ENCODE measurements at regions not wholly inside any gene's neighbourhood (a gene's known extent, or its start where the extent isn't known, plus 50 kb on each side); places are given as distances from the start of the nearest gene placed in this dataset.

DNA sequence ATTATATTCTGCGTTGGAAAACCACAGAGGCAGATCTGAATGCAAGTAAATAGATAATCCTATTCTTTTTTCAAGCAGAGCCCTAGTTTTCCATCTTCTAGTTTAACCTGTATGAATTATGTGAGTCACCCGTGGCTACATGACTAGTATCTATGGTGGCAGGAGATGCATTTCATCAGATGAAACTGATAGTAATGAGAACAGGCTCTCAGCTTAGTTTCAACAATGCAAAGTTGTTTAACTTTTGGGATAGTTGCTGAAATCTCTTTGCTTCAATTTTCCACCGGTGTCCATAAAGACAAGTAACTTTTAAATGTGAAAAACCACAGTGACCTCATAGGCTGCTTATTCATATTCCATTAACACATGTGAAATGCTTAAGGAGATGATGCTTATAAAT is 1317.4 kb upstream of the TENM3 start:
- DNase-seq, result no peak

DNA sequence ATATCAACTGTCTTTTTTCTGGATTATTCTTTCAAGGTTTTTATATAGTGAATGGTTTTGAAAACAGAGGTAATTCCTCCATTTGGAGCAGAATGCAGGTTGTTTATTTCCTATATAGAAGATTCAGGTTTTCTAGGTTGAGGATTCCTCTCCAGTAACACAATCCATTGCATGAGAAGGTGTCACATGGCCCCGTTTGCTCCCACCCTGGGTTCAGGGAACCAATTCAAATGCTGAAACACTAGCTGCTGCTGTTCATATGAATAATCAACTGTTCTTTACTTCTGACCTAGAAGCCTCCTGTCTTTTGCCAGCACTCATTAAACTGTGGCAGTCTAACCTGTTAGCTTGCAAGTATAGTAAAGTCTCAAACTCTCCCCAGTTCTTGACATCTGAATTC is 1316.9 kb upstream of the TENM3 start:
- no peak for DNase-seq

DNA sequence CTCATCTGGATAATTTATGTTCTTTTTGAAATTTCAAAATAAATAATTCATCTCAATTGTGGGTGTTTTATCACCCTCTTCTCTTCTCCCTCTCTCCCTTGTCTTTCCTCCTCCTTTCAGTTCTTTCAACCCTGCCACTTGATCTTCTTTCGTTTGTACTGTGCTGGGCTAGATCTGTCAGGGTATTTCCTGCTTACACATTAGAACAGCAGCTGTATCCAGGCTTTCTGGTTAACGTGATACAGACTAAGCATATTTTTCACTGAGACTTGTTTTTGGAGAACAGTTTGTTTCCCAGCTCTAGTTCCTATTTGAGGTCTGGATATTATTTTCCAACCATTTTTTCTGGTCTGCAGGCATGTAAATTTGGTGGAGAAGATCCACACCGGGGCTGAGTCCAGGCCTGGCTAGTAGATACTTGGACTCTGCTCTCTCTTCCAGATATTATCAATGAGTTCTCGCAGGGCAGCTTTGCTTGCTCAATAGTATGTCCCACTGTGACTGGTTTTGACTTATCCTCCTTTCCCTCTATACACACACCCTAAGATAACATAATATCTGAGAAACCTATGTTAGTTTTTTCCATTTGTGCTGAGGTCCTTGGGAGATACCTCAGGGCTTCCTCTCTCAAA is 1310.7 kb upstream of the TENM3 start:
- no peak for DNase-seq

DNA sequence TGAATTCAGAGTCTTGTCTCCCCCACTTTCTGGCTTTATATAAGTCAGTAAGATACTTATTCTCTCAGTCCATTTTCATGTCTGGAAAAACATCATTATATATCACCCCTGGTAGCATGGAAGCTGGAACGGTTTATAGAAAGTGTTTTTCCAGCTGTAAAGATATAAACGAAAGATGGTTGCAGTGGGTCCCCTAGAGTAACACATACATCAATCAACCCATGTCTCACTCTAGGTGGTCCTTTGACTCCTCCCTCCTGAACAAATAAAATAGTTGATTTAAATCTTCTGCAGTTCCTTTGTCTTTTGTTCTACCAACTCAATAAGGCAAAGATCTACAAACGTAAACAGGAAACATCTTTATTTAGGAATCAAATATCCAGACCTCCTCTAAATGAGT is 1306.1 kb upstream of the TENM3 start:
- DNase-seq, result no peak

DNA sequence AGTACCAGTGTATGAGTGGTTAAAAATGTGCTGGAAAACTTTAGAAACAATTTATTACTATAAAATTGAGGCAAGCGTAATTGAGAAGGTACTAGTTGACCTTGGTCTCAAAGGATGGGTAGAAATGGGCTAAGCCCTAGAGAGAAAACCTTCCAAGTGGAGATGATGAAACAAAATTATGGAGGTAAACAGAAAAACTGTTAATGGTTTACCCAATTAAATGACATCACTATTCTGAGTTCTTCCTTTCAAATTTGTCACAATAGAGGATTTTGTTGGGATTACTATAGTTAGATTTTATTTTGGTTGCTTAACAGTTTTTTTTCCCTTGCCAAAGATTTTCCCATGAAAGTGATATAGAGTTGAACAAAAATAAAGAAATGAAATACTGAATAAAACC is 1302.5 kb upstream of the TENM3 start:
- no peak for DNase-seq

DNA sequence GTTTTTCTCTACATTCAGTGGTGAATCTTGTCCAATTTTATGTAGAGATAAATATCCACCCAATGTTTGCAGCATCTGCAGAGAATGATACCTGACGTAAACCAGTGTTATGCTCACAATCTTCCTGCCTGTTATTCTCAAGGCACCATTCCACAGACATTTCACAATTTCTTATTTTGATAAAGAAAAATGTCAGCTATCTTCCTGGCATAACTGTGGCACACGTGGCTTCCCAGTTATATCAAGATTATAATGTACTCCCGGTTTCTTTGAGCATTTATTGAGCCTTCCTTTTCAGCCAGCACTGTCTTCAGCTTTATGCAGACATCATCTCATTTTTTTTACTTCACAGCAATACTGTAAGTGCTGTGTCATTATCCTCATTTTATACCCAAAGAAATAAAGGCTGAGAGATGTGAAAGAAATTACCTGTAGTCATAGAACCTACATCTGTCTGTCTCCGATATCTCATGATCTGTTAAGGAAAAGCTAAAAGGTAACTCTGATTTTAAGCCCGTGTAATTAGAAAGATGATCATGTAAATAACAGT is 1300.8 kb upstream of the TENM3 start:
- DNase-seq, result no peak

DNA sequence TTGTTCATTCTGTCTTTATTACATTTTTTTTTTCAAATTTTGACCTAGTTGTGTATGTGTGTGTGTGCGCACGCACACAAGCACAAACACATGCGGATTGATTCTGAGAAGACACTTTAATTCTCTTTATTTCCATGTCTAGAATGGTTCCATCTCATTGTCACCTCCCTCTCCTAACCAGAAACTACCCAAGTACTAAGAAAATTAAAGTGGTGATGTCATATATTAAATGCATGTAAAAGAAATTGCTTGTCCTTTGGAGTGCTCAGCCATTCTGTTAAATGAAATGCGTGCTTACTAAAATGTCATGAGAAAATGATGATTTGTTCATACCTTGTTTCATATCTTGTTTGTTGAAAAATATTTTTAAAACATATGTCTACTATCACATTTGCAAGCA is 1297.0 kb upstream of the TENM3 start:
- DNase-seq, result no peak

DNA sequence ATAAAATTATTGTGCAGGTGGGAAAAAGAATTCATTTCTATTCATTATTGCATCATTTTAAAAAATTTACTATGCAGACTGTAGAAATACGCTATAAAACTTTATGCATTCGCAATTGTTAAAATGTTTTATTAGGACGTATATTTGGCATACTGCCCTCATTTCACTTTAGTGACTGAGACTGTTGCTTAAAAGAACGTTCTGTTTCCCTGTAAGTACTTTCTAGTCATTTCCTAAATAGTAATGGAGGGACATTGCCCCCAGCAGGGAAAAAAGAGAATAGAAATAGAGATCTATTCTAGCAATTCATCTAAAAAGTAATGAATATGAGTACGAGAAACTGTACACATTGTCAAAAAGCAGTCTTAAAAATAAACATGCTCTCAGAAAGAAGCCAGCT is 1295.8 kb upstream of the TENM3 start:
- no peak for DNase-seq

DNA sequence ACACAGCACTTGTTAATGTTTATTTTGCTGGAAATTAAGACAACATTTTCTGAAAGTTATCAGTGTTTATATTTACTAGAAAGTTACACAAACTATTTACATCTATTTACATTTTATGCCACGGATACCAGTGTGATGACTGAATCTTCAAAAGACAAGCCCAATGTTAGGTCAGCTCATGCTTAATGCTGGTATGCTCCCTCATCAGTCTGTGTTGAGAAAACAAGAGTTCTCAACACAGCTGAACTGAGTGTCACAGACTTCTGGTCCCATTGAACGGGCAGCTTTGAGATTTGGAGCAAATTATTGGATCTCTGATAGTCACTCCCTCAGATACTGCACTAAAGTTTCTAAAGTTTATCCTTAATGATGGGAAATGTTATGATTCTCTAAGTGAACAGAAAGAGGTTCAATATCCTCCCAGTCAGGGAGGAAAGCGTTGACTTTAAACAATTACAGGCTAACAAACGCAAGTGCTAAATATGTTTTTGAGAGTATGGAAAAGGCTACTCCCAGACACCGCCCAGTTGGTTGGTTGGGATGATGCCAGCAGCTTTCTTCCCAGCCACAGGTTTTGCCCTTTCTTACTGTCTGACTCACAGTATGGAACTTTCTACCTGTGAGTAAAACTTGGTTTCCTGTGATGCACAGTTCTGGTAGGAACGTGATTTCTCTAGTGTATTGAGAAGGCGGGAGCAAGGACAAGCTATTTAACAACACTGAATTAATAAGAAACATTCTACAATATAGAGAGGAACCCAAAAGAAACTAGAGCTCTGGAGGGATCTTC is 1293.6 kb upstream of the TENM3 start:
- no peak for DNase-seq

DNA sequence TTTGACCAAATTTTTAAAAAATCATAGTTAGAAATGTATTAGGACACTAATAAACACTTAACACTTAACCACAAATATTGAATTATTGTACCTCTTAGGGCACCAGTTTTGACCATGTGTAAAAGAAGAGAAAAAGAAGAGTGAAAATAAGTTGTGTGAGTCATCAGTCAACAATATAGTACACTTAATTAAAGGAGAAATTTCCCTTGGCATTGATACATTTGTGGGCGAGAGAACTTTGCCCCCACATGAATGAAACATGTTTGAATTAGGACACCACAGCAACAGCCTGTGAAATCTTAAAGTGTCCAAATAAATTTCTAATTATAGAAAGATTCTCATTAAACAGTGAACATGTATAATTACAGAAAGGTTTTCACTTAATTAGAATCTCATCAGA is 1292.8 kb upstream of the TENM3 start:
- no peak for DNase-seq

DNA sequence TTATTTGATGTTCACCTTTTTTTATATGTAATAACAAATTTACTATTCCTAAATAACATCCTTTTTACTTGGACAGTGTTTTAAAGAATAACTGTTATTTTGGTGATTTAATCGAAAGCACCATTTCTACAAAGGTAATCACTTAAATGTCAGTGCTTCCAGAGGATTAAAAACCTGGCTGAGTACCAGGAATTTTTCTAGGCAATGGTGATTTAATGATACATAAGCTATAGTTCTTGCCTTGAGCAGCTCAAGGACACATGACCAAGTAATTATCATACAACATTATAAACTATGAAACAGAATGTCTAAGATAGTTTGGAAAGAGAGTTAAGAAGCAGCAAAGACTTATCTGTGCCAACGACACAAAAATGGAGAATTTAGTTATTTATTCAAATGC is 1291.9 kb upstream of the TENM3 start:
- no peak for DNase-seq

DNA sequence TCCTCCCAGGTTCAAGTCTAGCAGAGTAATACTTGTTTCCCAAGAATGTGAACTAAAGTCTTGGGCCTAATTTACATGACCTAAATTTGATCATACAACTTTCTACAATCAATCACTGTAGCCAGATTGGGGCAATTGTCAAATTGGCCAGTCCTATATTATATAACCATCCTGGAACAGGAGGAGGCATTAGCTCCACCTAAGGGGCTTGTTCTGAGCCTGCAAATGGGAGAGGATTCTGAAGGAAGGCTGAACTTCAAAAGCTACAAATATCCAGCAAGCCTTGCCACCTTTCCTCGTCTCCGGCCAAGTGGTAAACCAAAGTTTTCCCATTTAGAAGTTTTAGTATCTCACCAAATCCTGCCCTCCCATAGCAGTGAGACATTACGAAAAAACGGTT is 1289.6 kb upstream of the TENM3 start:
- no peak for DNase-seq

DNA sequence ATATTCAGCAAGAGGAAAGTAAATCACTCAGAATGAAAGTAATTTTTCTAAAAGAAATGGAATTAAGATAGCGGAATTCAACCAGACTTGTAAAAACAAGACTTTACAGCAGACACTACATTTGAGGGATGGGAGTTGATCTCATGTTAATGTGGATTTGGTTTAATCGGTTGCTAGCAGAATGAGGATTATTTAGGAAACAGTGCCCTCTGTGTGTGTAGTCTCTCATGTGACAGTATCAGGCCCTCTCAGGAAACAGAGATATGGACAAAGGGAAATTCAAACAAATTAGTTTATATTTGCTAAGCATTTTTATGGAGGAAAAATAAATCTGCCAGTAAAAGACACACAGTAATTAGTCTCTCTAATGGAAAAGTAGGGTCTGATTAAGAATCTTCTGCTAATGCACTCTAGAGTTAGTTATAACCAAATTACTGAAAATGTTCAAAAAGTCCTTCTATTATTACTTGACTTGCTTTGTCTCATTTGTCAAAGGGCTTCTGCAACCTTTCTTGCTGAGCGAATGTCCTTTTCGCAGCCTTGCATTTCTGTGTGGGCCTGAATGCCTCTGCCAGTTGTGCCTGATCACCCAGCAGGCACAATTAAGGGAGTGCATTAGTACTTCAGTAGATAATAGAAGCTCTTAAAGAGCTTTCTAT is 1282.3 kb upstream of the TENM3 start:
- DNase-seq, result no peak

DNA sequence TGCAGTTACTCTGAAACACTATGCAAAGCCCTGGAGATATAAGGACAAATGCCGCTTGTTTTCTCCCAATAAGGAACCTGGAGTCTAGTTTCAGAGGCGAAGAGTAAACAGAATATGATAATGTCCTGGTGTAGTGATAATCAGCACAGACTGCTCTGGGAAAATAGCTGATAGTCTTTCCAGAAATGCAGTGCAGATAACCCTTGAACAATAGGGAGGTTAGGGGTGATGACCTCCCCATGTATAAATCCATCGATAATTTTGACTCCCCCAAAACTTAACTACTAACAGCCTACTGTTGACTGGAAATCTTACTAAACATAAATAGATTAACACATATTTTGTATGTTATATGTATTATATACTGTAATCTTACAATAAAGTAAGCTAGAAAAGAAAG is 1280.9 kb upstream of the TENM3 start:
- no peak for DNase-seq

DNA sequence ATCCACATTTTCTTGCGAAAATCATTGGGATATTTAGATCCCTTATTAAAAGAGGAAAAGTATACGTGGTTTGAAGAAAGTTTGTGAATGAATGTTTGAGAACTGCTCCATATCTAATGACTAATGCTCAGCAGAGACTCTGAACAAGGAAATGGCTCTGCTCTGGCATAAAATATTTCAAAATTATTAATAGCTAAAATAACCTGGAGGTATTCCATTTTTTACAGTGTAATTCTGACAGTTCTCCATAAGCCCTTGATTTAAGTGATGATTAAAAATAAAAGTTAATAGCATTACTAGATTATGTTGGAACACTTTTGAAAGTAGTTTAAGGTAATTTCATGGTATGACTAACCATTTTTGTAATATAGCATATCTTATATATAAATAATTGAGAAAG is 1276.9 kb upstream of the TENM3 start:
- no peak for DNase-seq

DNA sequence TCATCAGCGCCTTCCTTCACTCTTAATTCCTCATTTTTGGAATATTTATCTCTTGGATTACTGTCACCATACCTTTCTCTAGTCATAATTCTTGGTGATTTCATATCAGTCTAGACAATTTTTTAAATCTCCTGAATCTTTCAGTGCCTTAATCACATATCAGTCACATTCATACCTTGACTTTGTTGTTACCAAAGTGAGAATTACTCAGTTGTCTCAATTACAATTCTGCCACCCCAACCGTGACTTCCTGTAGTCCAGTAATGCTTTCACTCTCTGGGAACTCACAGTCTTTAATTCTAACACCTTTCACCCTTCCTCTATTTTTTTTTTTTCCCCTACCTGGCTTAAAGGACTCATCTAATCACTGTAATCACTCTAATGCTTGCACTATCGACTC is 1275.3 kb upstream of the TENM3 start:
- no peak for DNase-seq

DNA sequence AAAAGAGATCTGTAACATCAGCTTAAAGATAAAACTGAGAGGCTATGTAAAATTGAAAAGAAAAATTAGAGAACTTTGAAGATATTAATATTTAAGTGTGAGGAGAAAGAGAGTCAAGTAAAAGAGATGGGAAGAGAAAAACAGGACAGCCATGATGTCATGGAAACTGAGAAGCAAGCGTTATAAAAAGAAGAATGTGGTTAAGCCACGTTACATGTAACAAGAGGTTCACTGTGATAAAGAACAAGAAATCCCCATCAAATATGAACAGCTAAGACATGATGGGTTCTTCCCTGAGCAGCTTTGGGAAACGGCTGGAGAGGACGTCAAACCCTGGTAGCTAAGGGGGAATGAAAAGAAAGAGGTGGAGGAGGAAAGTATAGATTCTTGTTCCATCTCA is 1269.3 kb upstream of the TENM3 start:
- DNase-seq, result no peak

DNA sequence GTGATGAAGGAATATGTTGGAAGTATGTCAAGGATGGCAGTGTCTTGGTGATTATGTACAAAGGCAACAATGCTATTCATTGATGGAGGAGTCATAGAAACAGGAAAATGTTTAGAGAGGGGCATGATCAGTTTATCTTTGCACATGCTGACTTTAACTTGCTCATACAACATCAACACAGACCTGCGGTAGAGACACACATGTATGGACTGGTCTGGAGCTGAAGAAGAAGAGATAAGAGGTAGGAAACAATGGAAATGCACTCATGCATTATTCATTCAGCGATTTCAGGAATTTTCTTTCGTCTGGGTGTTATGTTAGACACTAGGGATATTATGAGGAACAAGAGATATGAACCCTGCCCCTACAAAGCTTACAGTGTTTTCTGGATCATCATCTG is 1252.3 kb upstream of the TENM3 start:
- DNase-seq, result no peak

DNA sequence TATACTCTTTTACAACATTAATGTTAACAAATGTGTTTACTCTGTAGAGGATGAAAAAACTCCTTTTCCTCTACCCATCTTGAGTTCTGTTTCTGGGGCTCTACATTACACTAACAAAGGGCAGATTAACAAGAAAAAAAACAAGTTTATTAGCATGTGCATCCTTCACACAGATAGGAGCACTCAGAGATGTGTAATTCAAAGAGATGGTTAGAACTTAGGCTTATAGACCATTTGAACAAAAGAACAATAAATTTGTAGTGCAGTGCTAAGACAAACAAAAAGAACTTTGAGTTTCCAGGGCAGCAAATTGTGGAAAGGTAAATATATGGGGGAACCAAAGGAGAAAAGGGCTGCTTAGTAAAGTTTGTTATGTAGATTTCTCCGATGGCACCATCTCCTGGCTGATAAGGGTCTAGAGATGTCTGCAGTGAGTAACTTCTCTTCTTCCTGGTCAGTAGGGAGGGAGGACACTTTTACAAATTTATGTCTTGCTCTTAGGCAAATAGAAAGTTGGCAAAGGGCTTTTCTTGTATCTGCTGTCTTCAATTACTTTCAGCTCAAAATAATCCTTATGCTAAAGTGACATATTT is 1249.9 kb upstream of the TENM3 start:
- no peak for DNase-seq

DNA sequence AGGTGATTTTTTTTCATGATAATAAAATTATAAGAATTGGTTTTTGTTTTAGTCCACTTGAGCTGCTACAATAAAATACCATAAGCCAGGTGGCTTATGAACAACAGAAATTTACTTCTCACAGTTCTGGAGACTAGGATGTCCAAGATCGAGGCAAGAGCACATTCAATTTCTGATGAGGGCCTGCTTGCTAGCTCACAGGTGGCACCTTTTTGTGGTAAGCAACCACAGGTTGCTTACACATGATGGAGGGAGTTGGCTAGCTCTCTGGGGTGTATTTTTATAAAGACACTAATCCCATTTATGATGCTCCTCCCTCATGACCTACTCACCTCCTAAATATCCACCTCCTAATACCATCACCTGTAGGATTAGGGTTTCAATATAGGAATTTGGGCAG is 1248.5 kb upstream of the TENM3 start:
- no peak for DNase-seq

DNA sequence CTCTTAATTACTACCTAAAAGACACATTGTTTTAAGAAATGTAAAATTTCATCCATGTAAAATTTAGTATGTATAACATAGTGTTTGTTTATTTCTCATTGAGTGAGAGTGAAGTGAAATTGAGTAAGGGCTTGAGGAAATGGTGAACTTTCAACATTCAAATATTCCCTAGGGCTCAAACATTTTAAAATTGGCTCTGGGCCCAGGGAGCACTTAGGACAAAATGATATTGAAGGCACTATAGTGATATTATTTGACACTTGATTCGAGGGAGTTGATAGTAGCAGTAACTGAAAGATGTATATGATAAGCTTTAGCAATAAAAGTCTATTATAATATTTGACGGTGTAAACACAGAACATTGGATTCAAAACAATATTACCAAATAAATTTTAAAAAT is 1244.0 kb upstream of the TENM3 start:
- no peak for DNase-seq

DNA sequence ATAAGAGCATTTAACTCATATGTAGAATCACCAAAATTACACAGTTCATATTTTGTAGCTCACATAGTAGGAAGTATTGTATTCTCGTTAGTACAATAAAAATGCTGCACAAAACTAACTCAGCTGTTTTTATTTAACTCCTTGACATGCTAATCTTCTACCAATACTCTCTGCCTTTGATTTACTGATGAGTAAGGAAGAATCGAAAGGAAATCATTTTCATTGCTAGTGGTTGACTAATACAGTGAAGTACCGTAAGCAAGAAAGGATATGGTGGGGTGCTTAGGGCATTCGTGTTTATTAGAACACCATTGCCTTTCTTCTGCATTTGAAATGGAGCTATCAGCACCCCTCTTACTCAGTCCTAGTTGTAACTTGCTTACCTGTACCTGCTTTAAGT is 1239.1 kb upstream of the TENM3 start:
- DNase-seq, result no peak

DNA sequence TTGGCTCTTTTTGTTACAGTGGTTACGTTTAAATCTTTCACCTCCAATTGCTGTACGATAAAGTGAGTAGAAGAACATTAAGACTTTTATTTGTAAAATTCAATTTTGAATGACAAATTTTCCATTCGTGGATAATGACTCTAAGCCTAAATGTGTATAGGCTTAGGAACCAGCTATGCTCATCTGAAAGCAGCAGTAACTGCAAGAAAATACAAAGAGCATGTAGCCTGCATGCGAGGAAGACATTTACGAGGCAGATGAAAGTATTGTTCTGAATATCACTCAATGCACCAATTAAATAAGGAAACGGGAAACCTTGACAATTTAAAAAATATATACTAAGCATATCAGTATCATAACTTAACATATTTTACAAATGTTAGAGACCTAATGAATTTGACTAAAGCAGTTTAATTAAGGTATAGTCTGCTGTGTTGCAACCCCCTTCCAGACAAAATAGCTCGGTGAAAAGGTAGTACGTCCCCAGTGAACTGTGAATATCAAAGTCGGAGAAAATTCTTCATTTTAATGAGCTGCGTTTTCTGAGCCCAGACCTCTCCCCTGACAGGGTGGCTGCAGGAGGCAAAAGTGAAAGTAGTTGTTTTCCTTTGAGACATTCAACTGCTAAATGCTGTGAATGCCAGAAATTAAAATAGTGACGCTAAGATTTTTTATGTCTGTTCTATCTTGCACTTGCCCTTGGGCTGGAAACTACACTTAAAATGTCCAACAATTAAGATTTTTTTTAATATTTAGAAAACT is 1236.5 kb upstream of the TENM3 start:
- no peak for DNase-seq

Data from activated CD4-positive, alpha-beta T cell treated with anti-CD3 and anti-CD28 coated beads for 1 hour (primary cell).